ENCODE measurements at regions not wholly inside any gene's neighbourhood (a gene's known extent, or its start where the extent isn't known, plus 50 kb on each side); places are given as distances from the start of the nearest gene placed in this dataset.

DNA sequence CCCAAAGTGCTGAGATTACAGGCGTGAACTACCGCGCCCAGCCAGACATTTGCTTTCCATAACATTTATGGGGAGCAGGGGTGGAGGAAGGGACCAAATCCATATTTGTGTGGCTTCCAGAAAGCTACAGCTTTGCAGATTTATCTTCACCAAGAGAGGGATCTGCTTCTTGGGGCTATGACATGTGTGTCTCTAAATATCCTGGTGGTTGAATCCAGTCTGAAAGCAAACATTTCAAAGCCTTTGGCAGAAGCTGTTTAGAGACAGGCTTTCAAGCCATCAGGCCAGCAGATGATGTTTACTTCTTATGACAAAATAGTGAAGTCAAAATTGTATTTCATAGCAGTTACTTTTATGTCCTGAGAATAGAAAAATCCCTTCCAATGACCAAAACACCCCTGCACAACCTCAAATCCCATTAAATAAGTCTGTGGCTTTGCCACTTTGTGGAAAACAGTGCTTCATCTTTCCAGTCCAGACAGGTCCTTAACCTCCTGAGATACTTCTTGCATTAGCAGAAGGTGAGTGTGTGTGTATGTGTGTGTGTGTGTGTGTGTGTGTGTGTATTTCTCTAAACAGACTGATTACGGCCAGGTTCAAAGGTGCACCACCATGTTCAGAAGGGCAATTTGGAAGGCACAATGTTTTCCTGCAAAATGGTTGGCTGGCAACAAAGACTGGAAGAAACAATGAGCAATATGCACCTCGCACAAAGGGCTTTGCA, 191.4 kb upstream of the LRIG1 start:
- DNase-seq (ENCODE audit: low read depth, low spot score): no peak
- H3K4me1 Mint-ChIP-seq: peaks cover 23% of the 10 kb centered on the region
- no peaks in the 10 kb centered on the region for H3K36me3 Mint-ChIP-seq (ENCODE audit: low read depth)
- H3K9me3 Mint-ChIP-seq: no peaks in the 10 kb centered on the region
- no peaks in the 10 kb centered on the region for H3K27me3 Mint-ChIP-seq (ENCODE audit: low read depth)
- TF ChIP-seq, protein P1, sequence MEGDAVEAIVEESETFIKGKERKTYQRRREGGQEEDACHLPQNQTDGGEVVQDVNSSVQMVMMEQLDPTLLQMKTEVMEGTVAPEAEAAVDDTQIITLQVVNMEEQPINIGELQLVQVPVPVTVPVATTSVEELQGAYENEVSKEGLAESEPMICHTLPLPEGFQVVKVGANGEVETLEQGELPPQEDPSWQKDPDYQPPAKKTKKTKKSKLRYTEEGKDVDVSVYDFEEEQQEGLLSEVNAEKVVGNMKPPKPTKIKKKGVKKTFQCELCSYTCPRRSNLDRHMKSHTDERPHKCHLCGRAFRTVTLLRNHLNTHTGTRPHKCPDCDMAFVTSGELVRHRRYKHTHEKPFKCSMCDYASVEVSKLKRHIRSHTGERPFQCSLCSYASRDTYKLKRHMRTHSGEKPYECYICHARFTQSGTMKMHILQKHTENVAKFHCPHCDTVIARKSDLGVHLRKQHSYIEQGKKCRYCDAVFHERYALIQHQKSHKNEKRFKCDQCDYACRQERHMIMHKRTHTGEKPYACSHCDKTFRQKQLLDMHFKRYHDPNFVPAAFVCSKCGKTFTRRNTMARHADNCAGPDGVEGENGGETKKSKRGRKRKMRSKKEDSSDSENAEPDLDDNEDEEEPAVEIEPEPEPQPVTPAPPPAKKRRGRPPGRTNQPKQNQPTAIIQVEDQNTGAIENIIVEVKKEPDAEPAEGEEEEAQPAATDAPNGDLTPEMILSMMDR (conservative IDR thresholded peaks at IDR 0.05): no peak
- H3K4me3 Mint-ChIP-seq: no peak overlapping the region
- peak overlapping the region; percentile 29 for H3K27ac Mint-ChIP-seq (ENCODE audit: unreplicated experiment)

DNA sequence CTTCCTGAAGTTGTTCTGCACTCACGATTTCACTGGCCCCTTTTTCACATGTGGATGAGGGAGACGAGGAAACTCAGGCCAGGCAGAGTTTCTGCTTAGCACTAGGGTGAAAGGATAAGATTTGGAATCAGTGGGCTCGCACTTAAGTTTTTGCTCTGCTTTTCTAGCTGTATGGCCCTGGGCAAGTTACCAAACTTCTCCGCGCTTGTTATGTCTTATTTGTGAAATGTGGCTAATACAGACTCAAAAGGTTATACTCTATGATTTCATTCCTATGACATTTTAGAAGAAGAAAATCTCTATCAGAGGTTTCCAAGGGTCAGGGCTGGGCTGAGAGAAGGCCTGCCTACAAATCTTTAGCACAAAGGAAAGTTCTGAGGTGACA, 191.9 kb upstream of the LRIG1 start:
- H3K4me3 Mint-ChIP-seq: no peak overlapping the region
- H3K4me1 Mint-ChIP-seq: peaks cover 23% of the 10 kb centered on the region
- no peaks in the 10 kb centered on the region for H3K9me3 Mint-ChIP-seq
- H3K27ac Mint-ChIP-seq (ENCODE audit: unreplicated experiment): no peak overlapping the region
- DNase-seq (ENCODE audit: low read depth, low spot score): no peak
- no peaks in the 10 kb centered on the region for H3K36me3 Mint-ChIP-seq (ENCODE audit: low read depth)
- H3K27me3 Mint-ChIP-seq (ENCODE audit: low read depth): no peaks in the 10 kb centered on the region
- TF ChIP-seq, protein P1 (conservative IDR thresholded peaks at IDR 0.05): no peak

DNA sequence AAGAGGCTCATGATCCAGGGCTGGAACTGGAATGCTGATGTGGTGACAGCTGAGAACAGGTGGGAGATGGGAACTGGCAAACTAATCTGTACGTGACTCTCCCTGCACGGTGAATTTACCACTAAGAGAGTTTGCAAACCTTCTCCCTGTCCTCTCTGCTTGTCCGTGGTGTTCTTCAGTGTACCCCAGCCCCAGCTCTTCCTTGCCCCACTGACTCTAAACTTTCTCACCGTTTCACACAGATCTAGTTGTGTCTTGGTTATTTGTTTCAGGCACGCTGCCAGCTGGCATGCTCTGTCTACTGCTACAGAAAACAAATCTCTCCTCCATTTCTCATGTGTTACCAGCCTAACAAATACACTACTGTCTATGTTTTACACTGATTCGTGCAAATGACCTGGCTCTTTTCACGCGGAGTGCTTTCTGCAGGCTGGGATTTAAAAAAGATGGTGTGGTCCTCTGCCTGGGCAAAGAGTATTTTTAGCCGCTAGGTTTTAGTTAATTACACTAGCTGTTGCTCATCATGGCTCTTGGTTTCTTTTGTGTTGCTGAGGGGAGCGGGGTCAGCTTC, 192.7 kb upstream of the LRIG1 start:
- Mint-ChIP-seq H3K4me1 (peaks cover 23% of the 10 kb centered on the region), H3K27ac (ENCODE audit: unreplicated experiment) (peak overlapping the region; percentile 94), H3K9me3 (no peaks in the 10 kb centered on the region), H3K27me3 (ENCODE audit: low read depth) (no peaks in the 10 kb centered on the region), H3K36me3 (ENCODE audit: low read depth) (no peaks in the 10 kb centered on the region), H3K4me3 (no peak overlapping the region)
- DNase-seq (ENCODE audit: low read depth, low spot score): no peak
- TF ChIP-seq, protein P1 (conservative IDR thresholded peaks at IDR 0.05): no peak

DNA sequence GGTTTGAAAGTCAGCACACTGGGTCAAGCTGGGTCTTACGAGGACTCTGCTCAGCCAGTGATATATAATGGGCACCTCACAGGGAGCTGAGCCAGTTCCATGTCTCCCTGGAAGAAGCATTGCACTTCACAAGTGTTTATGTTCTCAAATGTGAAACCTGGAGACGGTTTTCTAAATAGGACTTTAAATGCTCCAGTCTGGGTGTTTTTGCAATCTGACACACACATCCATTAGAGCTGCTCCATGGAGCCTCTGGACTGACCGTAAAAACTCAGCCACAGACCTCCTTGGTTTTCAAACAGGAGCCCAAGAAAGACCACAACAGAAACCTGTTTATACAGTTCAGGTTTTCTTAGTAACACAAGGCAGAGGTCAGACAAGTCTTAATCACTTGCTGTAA, 201.3 kb upstream of the LRIG1 start:
- no peak for DNase-seq (ENCODE audit: low read depth, low spot score)
- peaks cover 3% of the 10 kb centered on the region for H3K36me3 Mint-ChIP-seq (ENCODE audit: low read depth)
- H3K4me3 Mint-ChIP-seq: no peak overlapping the region
- H3K4me1 Mint-ChIP-seq: no peaks in the 10 kb centered on the region
- no peak overlapping the region for H3K27ac Mint-ChIP-seq (ENCODE audit: unreplicated experiment)
- no peaks in the 10 kb centered on the region for H3K27me3 Mint-ChIP-seq (ENCODE audit: low read depth)
- peaks cover 3% of the 10 kb centered on the region for H3K9me3 Mint-ChIP-seq
- TF ChIP-seq, protein P1 (conservative IDR thresholded peaks at IDR 0.05): no peak

DNA sequence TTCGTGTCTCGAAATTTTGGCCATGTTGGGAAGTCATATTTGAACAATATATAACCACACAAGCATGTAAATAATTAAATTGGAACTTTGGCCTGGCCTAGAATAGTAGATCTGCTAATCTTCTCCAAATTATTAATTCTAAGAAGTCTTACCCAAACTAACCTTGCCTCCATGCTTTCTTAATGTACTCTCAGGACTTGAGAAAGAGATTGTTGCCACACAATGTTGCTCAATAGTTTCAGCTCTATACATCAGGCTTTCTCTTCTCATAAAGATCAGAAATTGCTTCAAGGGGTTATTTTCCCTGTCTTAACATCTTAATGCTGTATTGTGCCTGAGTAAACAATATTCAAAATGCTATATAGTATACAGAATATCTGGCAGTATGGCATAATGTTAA, 202.7 kb upstream of the LRIG1 start:
- TF ChIP-seq, protein P1 (conservative IDR thresholded peaks at IDR 0.05): no peak
- Mint-ChIP-seq H3K4me3 (no peak overlapping the region), H3K27me3 (ENCODE audit: low read depth) (no peaks in the 10 kb centered on the region), H3K4me1 (no peaks in the 10 kb centered on the region), H3K27ac (ENCODE audit: unreplicated experiment) (no peak overlapping the region), H3K9me3 (peaks cover 3% of the 10 kb centered on the region), H3K36me3 (ENCODE audit: low read depth) (peaks cover 3% of the 10 kb centered on the region)
- DNase-seq (ENCODE audit: low read depth, low spot score): no peak
